RKO (cell line): ENCODE measurements at regions not wholly inside any gene's neighbourhood (a gene's known extent, or its start where the extent isn't known, plus 50 kb on each side); places are given as distances from the start of the nearest gene placed in this dataset.
A peak's percentile ranks its signal among the peaks of the same experiment; 100 is the strongest.
"Not testable (repeated sequence)": the region's sequence is repeated elsewhere in the genome, so short reads cannot be mapped to it uniquely, and the experiment has no call there.

Source experiments
- DNase-seq: peaks from one replicate; pipeline ENCODE4 v3.0.0-alpha.2; 2016; ENCODE audit warnings: low spot score

DNA sequence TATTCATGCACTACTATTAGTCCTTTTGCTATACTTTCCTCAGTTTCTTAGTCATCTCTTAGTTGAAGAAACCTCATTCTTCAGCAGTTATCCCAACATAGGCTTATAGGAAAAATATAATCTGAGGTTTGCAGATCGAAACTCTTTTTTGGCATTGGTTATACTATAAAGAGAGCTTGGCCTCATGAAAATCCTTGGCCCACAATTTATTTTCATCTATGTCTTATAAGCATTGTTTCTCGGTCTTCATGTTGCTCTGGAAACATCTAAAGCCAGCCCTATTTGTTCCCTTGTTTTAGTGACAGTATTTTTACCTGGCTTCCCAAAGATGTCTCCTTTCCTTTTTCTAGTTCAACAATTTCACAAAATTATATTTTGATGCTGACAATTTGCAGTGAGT, 345.1 kb upstream of the PRKCQ start:
- no peak for DNase-seq

DNA sequence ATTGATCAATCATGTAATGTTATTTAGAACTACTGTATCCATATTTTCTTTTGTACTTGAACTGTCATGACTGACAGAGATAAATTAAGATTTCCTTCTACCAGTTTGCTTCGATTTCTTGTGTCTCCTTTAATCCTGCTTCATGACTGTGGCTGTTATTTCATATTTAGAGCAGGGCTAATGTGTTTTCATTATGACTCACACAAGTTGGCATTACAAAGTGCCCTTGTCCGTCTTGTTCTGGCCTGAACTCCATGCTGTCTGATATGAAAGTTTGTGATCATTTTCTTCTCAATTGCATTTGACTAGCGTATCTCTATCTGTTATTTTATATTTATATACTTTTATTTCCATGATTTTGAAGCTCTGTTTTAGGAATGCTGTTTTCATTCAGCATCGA, 344.1 kb upstream of the PRKCQ start:
- peak; percentile 13 for DNase-seq

DNA sequence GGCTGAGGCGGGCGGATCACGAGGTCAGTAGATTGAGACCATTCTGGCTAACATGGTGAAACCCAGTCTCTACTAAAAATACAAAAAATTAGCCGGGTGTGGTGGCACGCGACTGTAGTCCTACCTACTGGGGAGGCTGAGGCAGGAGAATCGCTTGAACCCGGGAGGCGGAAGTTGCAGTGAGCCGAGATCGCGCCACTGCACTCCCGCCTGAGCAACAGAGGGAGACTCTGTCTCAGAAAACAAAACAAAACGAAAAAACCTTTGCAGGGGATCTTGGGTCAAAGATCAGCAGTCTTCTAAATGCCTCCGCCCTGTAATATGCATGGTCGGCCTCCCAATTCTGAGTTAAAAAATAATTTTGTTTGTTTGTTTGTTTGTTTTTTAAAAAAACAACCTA, 340.9 kb upstream of the PRKCQ start:
- DNase-seq, result not testable (repeated sequence)

DNA sequence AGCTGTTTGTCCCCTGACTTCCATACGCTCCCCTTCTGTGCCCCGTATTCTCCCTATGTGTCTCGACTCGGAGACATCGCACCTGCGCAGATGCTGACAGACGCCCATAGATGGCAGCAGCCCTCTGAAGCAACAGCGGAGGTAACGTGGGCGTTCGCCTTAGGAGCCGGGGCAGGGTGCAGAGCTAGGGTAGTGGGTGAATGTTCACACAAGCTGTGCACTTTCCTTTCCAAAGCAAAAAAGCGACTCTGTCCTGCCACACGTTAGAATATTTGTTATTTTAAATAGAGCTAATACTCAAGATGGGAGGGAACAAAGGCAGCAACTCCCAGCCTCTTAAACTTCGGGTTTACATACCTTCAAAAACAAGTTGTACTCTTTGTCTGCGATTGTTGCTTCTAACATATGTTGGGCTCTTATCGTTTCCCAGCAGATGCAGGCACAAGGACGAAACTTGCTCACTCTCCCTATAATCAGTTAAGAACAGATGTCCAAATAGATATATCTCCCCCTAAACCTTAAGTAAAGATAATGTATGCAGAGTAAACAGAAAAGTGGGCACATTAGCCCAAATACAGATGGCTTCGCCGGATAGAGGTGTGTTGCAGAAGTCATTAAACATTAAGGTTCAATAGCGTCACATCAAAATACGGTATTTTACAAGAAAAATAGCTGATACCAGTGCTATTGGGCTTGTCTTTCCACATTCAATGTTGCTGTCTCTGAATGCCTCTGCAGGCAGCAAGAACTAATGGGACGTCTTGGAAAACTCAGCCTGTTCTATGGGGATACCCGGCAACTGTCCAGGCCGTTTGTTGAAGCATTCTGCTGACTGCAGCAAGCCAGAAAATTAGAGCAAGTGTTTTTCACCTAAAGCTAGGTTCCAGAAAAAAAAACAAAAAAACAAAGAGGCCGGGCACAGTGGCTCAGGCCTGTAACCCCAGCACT, 340.3 kb upstream of the PRKCQ start:
- DNase-seq, result peak; percentile 46

DNA sequence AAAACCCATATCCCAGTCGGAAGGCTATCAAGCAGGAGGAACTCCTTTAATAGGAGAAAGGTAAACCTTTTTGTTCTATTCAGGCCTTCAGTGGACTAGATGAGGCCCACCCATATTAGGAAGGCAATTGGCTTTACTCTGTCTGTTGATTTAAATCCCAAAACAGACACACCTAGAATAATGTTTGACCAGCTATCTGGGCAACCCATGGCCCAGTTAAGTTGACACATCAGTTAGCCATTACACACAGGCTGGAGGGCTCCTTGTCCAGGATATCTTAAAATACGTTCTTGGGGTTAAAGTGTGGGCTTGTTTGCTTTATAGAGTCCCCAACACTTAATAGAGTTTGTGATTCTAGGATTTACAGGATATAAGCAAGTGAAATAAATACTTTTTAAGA, 339.0 kb upstream of the PRKCQ start:
- DNase-seq, result no peak

DNA sequence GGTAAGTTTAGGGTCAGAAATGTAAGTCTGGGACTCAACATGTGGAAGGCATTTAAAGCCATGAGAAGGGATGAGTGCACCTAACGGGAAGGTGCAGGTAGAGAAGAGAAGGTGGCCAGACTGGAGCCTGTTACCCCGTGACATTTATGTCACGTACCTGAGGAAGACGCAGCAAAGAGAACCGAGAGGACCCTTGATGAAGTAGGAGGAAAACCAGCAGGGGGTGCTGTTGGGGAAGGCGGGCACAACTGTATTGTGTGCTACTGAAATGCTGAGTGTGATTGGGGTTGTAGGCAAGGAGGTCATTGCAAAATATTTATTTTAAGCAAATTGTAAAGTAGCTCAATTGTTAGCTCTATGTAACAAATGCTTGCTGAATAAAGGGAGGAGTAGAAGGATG, 338.2 kb upstream of the PRKCQ start:
- no peak for DNase-seq

DNA sequence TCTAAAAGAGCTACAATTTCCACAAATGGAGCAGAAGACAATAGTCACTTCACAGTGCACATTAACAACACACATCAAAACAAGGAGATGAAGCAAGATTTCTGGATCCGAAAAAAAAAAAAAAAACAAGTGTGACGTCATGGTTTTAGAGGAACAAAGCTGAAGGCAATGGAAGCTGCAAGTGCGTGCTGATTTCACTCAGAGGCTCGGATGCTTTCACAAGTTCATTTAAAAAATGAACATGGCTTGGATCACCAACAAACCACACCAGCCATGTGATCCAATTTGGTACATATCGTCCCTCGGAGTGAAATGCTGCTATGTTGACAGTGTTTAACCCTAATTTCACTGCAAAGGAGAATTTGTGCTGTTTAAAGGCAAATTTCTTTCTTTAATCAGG, 337.0 kb upstream of the PRKCQ start:
- DNase-seq, result no peak

DNA sequence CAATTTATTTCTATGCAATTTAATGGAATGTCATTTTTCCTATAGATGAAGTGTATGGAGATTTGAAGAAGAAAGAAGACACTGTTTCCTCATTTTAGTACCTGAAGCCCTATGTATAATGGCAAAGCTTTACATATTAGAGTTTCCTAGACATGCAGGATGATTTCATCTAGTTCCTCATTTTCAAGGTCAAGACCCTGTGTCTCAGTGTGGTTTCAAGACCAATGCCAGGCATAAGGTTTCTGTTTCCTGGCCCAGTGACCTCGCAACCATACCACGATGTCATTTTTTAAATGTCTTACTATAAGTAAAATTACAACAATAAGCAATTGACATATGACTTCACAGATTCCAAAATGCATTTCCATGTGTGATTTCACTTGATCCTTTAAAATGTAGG, 336.5 kb upstream of the PRKCQ start:
- DNase-seq, result no peak

DNA sequence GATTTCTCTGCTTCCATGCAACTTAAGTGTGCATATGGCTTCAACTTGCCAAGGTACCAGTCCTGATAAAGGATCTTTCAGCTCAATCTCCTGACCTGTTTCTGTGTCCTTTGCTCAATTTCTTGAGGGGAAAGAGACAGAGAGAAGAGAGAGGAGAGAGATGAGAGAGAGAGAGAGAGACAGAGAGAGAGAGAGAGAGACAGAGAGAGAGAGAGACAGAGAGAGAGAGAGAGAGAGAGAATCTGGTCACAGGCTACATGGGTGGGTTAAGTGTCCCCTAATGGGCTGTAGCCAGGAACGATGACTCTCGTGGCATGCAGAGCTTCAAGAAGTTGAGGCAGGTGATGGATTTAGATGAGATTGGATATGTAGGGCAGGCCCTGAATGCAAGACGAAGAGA, 335.2 kb upstream of the PRKCQ start:
- DNase-seq, result no peak

DNA sequence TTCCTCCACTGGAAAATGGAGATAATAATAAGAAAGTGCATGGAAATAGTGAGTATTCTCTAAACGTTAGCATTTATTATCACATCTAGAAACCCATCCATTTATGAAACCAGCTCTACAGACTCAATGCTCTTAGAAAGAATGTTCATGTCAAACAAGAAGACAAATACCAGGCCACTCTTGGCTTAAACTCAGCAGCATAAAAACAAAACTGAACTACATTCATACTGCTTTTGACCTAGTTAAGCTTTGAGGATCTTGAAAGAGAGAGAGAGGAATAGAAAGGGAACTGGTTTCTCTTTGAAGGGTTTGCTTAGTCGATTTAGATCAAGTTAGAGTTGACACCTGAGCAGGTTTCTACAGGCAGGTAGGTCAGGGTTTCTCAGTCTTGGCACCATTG, 332.9 kb upstream of the PRKCQ start:
- DNase-seq, result no peak

DNA sequence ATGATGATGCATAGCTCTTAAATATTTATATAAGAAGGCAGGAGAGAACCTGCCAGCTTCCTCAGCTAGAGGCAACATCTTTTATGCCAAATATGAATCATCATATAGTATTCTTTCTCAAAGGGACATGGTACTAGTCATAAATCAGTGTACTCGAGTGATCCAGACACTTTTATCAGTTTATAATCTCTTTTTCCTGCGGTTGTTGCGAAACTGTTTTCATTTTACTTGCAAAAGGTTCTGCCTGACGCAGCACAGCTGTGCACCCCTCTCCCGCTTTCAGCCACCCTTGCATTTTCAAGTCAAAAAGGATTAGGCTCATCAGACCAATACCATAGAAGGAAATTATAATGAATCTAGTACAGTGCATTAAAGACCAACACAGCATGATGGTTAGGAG, 332.3 kb upstream of the PRKCQ start:
- DNase-seq, result no peak

DNA sequence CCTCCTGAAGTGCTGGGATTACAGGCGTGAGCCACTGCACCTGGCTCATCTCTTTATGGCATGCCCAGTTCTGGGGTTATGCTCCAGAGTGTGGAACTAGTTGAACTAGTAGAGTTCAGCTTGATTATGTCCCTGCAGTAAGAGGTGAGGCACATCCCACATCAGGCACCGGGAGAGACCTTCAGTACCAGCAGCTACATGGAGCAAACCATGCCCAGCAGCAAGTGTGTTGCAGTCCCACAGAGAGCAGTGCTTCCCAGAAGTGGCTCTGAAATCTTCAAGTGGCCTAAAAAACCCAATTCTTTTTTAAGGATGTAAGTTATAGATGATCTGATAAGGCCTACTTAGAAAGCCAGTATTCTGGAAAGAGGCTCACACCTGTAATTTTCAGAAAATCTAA, 331.9 kb upstream of the PRKCQ start:
- no peak for DNase-seq

DNA sequence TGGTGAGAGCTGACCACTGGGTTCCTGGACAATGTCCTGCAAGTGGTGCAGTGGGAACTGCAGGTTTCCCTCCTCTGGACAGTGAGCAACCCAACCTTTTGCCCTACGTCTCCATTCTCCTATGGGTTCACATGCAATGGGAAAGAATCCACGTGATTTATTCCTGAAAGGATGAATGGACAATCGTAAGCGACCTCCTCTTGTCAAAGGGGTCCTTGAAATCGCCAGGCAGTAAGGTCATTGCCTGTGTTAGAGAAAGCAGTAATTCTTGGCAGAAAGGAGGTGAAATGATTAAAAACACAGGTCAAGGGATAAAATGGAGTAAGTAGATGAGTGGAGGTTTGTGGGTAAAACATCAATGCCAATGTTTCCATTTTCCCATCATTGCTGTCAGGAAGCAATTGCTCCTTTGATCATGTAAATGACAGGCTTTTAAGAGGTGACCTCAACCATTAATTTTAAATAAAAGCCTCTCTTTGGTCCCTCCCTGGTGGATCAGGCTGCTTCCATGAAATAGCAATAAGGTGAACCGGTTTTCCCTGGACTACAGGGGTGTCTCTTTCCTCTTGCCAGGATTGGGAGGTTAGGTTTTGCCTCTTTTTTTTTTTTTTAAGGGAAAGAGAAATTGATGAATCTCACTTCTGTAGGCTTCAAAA, 330.0 kb upstream of the PRKCQ start:
- no peak for DNase-seq

DNA sequence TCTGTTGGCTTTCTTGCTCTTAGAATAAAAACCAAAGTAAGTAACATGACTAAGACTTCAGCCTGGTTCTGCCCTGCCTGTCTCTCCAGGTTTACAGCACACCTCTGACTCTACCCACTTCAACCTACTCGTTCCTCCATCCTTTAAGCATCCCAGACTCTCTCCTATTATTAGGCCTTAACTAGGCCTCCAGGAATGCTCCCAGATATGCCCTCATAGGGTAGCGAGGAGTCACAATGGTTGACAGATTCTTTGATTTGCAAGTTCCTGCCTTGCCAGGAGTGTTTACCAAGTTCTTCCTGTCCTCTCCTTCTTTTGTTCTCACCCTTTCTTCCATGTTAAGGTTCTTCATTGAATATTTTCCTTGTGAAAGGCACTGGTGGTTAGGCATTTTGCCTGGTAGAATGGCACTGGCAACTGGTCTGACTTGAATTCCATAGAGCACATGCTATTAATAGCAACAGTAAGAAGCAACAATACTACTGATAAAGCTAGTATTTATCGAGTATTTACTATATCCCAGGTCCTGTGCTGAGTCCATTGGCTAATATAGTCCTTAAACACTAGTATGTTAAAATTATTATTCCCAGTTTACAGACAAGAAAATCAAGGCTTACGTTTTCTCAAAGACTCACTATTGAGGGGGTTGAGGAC, 327.9 kb upstream of the PRKCQ start:
- DNase-seq, result no peak

DNA sequence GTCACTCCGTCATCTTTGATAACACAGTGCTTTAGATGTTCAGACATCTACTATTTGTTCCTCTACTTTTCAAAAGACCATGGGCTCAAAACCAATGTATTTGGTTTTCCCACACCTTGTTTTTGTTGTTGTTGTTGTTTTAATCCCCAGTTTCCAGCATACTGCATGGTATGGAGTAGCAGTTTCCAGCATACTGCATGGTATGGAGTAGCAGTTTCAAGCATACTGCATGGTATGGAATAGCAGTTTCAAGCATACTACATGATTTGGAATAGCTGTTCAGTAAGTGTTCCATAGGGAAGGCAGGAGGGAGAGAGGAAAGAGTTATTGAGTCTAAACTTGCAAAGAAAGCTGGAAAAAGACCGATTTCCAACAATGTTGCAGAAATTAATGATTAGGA, 314.3 kb upstream of the PRKCQ start:
- DNase-seq, result no peak

DNA sequence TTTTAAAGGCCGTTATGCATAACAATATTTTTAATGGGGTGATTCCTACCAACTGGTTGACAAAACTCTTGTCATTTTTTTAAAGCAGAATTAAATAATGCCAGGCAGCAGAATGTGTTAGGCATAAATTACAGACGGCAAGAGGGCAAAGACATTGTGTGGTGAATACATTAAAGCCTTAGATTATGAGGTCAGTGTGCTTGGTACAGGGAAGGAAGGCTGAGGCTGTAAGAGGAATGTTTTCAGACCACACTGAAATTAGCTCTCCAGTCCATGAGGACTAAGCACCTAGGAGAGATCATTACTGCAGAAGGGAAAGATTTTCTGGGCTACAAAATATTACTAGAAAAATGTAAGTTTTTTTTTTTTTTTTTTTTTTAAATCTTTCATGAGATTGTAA, 312.8 kb upstream of the PRKCQ start:
- DNase-seq, result no peak

DNA sequence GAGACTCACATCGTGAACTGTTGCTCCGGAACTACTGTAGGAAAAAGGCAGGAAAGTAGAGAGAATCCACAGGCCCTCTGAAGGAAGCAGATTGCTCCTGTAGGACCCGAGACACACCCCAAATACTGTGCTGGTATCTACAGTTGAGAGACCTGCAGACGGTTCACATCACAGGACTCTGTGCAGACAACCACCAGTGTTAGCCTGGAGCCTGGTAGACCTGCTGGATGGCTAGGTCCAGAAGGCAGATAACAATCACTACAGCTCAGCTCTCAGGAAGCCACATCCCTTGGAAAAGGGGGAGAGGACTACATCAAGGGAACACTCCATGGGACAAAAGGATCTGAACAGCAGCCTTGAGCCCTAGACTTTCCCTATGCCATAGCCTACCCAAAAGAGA, 311.8 kb upstream of the PRKCQ start:
- no peak for DNase-seq

DNA sequence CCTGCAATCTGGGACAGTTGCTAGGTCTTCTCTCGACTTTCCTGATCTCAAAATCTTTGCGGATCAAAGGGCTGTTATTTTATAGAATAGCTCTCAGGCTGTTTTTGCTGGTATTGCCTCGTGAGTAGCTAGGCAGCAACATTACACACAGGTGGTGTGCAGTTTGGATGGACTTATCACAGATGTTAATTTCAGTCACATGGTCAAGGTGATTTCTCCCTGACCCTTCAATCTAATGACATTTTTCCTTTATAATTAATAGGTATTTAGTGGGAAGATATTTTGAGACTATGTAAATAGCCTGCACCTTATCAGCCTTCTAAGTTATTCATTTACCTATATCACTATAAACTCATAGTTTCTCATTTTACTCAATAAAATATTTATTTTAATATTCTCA, 309.6 kb upstream of the PRKCQ start:
- DNase-seq, result no peak

DNA sequence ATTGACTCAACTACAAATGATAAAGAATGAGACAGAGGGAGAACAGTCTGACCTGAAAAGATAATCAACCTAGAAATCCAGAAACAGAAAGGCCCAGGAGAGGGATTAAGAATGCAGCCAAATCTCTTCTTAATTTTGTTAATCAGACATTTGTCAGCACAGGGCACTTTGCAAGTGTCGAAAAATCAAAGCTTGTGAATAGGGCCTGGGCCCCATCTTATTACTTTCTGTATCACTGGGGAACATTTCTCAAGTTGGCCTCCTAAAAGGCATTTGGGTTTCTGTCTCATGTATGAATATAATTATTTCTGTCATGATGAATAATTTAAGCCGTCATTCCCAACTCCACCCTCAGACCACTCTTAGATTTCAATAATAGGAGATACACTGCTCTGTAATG, 308.4 kb upstream of the PRKCQ start:
- DNase-seq, result no peak

DNA sequence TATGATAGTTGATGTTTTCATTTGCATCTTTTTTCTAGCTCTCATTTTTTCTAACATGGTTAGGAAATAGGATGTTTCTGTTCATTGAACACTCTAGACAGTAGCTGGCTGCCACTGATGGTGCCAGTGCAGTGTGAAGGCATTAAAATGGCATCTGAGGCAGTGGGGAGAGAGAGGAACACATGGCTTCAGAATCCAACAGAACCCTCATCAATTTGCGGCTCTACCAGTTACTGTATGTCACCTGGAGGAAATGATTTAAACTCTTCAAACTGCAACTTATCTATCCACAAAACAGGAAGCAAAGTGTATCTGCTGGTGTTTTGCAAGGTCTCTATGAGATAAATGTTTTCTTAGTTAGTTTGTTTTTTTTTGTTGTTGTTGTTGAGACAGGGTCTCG, 305.2 kb upstream of the PRKCQ start:
- DNase-seq, result no peak

DNA sequence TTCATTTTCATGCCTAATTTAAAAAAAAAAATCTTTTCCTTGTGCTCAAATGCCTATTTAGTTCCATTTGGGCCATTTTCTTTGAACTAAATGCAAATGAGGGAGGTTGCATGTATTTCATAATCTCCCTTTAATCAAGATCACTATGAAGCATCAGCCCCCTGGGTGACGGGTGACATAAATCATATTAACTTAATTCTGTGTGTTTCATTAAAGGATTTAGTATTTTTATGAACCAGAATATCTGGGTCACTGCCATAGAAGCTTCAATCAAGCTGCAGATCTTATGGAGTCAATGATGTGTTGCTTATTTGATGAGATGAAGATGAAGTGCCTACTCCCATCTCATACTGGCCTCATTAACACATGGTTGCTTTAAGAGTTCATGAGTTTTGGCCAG, 301.9 kb upstream of the PRKCQ start:
- DNase-seq, result no peak

DNA sequence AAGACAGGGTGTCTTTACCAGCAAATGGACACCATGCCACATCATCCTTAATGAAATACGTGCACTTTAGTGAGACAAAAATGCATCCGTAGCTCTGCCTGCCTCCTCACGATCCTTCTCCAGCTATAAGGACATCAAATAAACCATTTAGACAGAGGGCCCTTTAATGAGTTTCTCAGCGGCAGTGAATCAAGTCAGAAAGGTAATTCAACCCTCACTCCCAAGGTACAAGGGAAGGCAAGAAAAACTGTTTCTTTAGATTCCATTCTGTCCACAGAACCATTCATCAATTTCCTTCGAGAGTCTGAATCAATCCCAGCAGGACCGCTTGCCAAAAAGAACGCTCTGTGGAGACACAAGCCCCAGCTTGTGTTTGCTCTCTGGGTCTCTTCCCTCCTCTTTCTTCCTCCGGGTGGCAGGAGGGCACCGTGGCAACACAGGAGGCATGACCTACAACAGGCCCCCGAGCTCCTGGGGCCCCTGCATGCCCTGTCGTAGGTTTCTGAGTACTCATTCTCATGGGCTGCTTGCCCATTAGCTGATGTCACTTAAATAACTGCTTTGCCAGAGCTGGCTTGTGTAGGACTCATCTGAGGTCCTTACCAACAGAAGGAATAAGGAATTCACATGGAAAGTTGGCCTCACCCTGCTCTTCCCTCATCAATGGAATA, 297.8 kb upstream of the PRKCQ start:
- DNase-seq, result no peak

DNA sequence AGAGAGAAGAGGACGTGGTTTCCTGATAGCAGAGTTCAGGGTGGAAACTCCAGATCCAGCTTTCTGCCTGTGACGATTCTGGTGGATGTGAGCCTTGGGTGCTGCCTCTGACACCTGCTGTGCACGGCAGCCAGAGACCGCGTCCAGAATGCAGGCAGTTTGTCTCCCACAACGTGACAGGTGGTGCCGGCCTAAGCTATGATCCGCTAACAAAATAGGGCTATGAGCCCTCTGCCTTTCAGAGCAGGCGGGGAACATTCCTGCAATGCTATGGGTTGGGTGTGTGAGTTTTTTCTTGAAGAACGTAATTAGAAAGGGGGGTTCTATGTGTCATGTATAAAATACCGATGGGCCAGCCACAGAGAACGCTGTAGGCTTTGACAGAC, 297.3 kb upstream of the PRKCQ start:
- DNase-seq, result no peak
